WTC11 (cell line): ENCODE measurements at regions not wholly inside any gene's neighbourhood (a gene's known extent, or its start where the extent isn't known, plus 50 kb on each side); places are given as distances from the start of the nearest gene placed in this dataset.

Experiments used
- CTCF ChIP-seq: fragments of 200-600 bp; IDR thresholded peaks from 2 replicates; pipeline ENCODE4 v1.8.0; 2022; ENCODE audit warnings: antibody characterized with exemption
- RELA ChIP-seq: sonication (generic); formaldehyde crosslinking; IDR thresholded peaks from 2 replicates; pipeline ENCODE4 v1.8.1; 2022; ENCODE audit warnings: missing genetic modification reagents, mild to moderate bottlenecking, borderline replicate concordance
- TF ChIP-seq, protein P1 (sequence below): sonication (generic); formaldehyde crosslinking; IDR thresholded peaks from 2 replicates; pipeline ENCODE4 v1.8.1; 2023; ENCODE audit warnings: mild to moderate bottlenecking, missing genetic modification reagents, moderate library complexity

DNA sequence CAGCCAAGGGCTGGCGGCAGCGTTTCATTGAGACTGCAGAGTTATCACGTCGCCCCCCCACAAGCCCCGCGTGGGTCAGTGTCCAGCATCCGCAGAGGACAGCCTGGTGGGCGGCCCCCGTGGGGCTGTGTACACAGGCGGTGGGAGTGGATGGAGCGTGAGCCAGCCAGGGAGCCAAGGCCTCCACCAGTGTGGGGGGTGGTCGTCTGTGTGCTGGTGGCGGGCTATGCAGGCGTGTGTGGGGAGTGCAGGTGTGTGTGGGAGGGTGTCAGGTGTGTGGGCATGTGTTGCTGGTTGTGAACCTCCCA is 56.5 kb upstream of the NKX1-1 start:
- TF ChIP-seq CTCF (no peak), RELA (CRISPR knock-in tag) (no peak)
- TF ChIP-seq, protein P1, sequence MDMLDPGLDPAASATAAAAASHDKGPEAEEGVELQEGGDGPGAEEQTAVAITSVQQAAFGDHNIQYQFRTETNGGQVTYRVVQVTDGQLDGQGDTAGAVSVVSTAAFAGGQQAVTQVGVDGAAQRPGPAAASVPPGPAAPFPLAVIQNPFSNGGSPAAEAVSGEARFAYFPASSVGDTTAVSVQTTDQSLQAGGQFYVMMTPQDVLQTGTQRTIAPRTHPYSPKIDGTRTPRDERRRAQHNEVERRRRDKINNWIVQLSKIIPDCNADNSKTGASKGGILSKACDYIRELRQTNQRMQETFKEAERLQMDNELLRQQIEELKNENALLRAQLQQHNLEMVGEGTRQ (CRISPR knock-in tag): no peak
